SK-N-SH (cell line): ENCODE measurements at regions not wholly inside any gene's neighbourhood (a gene's known extent, or its start where the extent isn't known, plus 50 kb on each side); places are given as distances from the start of the nearest gene placed in this dataset.

ENCODE experiments used
- CTCF ChIA-PET: fragments of 300-600, 350-600 bp; formaldehyde crosslinking; extraction: SDS; loops from one replicate; lab custom pipeline; 2021; lab: Yijun Ruan, JAX
- POLR2A ChIA-PET: fragments of 350-600 bp; sonication (Branson Sonifier 250); formaldehyde crosslinking; extraction: SDS; loops from one replicate; lab custom pipeline; 2020; ENCODE audit warnings: antibody characterized with exemption, inconsistent platforms; lab: Yijun Ruan, JAX
- DNase-seq: peaks from one replicate; pipeline ENCODE4 v3.0.0; 2012
- H2AFZ ChIP-seq: fragments of 200-600 bp; sonication (generic); 2 replicates; pipeline ENCODE4 v1.8.1; 2016; ENCODE audit warnings: antibody characterized with exemption, mild to moderate bottlenecking, low read depth
- H3F3A ChIP-seq: fragments of 200-600 bp; sonication (generic); replicated peaks from 2 replicates; pipeline ENCODE3; 2016; ENCODE audit warnings: antibody characterized with exemption, mild to moderate bottlenecking; ENCODE audit not compliant: insufficient read depth
- H3K27ac ChIP-seq, 2 experiments: fragments of 200-500 bp in 1 of 2; fragments of 200-600 bp in 1 of 2; sonication (Bioruptor generic) in 1 of 2; sonication (generic), shearing (Covaris generic) in 1 of 2; 2 replicates each; pipeline versions ENCODE4 v1.5.1 to v1.6.1; 2014 to 2016; ENCODE audit warnings: low read depth in 2 of 2, inconsistent platforms in 1 of 2, low read length in 1 of 2, mild to moderate bottlenecking in 1 of 2, mixed read lengths in 1 of 2
- H3K27me3 ChIP-seq: fragments of 200-600 bp; sonication (generic), shearing (Covaris generic); 2 replicates; pipeline ENCODE4 v1.6.1; 2016; ENCODE audit warnings: mixed run types; ENCODE audit not compliant: insufficient read depth
- H3K36me3 ChIP-seq, 2 experiments: fragments of 200-500 bp in 1 of 2; fragments of 200-600 bp in 1 of 2; sonication (Bioruptor generic) in 1 of 2; sonication (generic) in 1 of 2; replicated peaks in 1 of 2; 2 replicates each; pipeline versions ENCODE3 to v1.5.1; 2014 to 2016; ENCODE audit warnings: low read length in 1 of 2, mild to moderate bottlenecking in 1 of 2; ENCODE audit not compliant: insufficient read depth in 2 of 2, control insufficient read depth in 1 of 2
- H3K4me1 ChIP-seq, 2 experiments: fragments of 200-500 bp in 1 of 2; fragments of 200-600 bp in 1 of 2; sonication (Bioruptor generic) in 1 of 2; sonication (generic), shearing (Covaris generic) in 1 of 2; 2 replicates each; pipeline versions ENCODE4 v1.5.1 to v1.6.1; 2014 to 2016; ENCODE audit warnings: low read depth in 1 of 2, low read length in 1 of 2, mixed run types in 1 of 2; ENCODE audit not compliant: insufficient read depth in 2 of 2, control insufficient read depth in 1 of 2
- H3K4me2 ChIP-seq: fragments of 200-600 bp; sonication (generic), shearing (Covaris generic); 2 replicates; pipeline ENCODE4 v1.6.1; 2017; ENCODE audit warnings: mixed run types
- H3K4me3 ChIP-seq, 2 experiments: fragments of 200-500 bp in 1 of 2; fragments of 200-600 bp in 1 of 2; sonication (Bioruptor generic) in 1 of 2; sonication (generic), shearing (Covaris generic) in 1 of 2; 2 replicates each; pipeline versions ENCODE4 v1.5.1 to v1.8.1; 2014 to 2016; ENCODE audit warnings: low read depth in 2 of 2, inconsistent platforms in 1 of 2, low read length in 1 of 2, mild to moderate bottlenecking in 1 of 2, mixed read lengths in 1 of 2, moderate library complexity in 1 of 2
- H3K79me2 ChIP-seq: fragments of 200-600 bp; sonication (generic); 2 replicates; pipeline ENCODE4 v1.8.1; 2017; ENCODE audit warnings: mild to moderate bottlenecking; ENCODE audit not compliant: insufficient read depth
- H3K9ac ChIP-seq: fragments of 200-600 bp; sonication (generic); 2 replicates; pipeline ENCODE4 v1.6.1; 2017; ENCODE audit warnings: mixed run types
- H3K9me2 ChIP-seq: fragments of 200-600 bp; sonication (generic); 2 replicates; pipeline ENCODE4 v1.6.1; 2017; ENCODE audit warnings: mixed run types
- H3K9me3 ChIP-seq: fragments of 200-600 bp; sonication (generic); 2 replicates; pipeline ENCODE4 v1.6.1; 2017; ENCODE audit warnings: mixed run types, mild to moderate bottlenecking, moderate library complexity
- H4K20me1 ChIP-seq: fragments of 200-600 bp; sonication (generic); 2 replicates; pipeline ENCODE4 v1.6.1; 2017; ENCODE audit warnings: mild to moderate bottlenecking, mixed run types; ENCODE audit not compliant: insufficient read depth
- CHD2 ChIP-seq: fragments of 150-350 bp; IDR thresholded peaks from 2 replicates; pipeline ENCODE4 v1.6.1; 2018; ENCODE audit warnings: low read length; ENCODE audit not compliant: partially characterized antibody
- FOXJ3 ChIP-seq: sonication (generic); formaldehyde crosslinking; IDR thresholded peaks from 2 replicates; pipeline ENCODE4 v1.5.1; 2020; ENCODE audit warnings: mild to moderate bottlenecking, missing genetic modification reagents
- GATA2 ChIP-seq: sonication (generic); formaldehyde crosslinking; IDR thresholded peaks from 2 replicates; pipeline ENCODE4 v1.5.0; 2020; ENCODE audit warnings: mild to moderate bottlenecking, missing genetic modification reagents
- JUND ChIP-seq: IDR thresholded peaks from 2 replicates; pipeline ENCODE4 v1.4.0; 2012
- MEF2A ChIP-seq: IDR thresholded peaks from 2 replicates; pipeline ENCODE4 v1.4.0; 2012; ENCODE audit warnings: low read depth, borderline replicate concordance
- MXI1 ChIP-seq: IDR thresholded peaks from 2 replicates; pipeline ENCODE4 v1.6.1; 2012; ENCODE audit warnings: mild to moderate bottlenecking, low read depth, low read length, improper control_type of control experiment
- RAD21 ChIP-seq: IDR thresholded peaks from 2 replicates; pipeline ENCODE4 v1.6.1; 2012; ENCODE audit warnings: mild to moderate bottlenecking, low read length
- RCOR1 ChIP-seq: fragments of 150-350 bp; IDR thresholded peaks from 2 replicates; pipeline ENCODE4 v1.6.1; 2017; ENCODE audit warnings: antibody characterized with exemption, low read length
- SIN3A ChIP-seq: IDR thresholded peaks from 2 replicates; pipeline ENCODE4 v1.6.1; 2012; ENCODE audit warnings: low read depth, mild to moderate bottlenecking, low read length, moderate library complexity, borderline replicate concordance
- SMC3 ChIP-seq: IDR thresholded peaks from 2 replicates; pipeline ENCODE4 v1.6.1; 2012; ENCODE audit warnings: low read depth, low read length, improper control_type of control experiment
- USF1 ChIP-seq: IDR thresholded peaks from 2 replicates; pipeline ENCODE4 v1.4.0; 2012; ENCODE audit warnings: low read depth, borderline replicate concordance
- WGBS: methylation state at CpG from one replicate; pipeline ENCODE4 v1.1.6; 2017; ENCODE audit warnings: low lambda C conversion rate; 5-methylcytosine and 5-hydroxymethylcytosine counted together
- TF ChIP-seq, protein P1 (sequence below): fragments of 200-600 bp; sonication (generic); IDR thresholded peaks from 2 replicates; pipeline ENCODE4 v1.6.1; 2017; ENCODE audit warnings: antibody characterized with exemption, mild to moderate bottlenecking, moderate library complexity
- TF ChIP-seq, protein P2 (sequence below): fragments of 150-350 bp; IDR thresholded peaks from 2 replicates; pipeline ENCODE4 v1.6.1; 2017; ENCODE audit warnings: antibody characterized with exemption, low read length, low read depth, borderline replicate concordance

- CTCF ChIA-PET = interaction anchor here (0.5 to 6.5 kb wide), 101 partner anchors 9 to 810 kb away, joined by 3 to 186 read pairs (median 7); partner anchors contain the start of gene MKLN1
- Histone ChIP-seq H3K9me3 (no peaks in the 10 kb centered on the region), H4K20me1 (peaks cover 78% of the 10 kb centered on the region; the same call in 1 of the 2 replicates), H3K27ac (peak overlapping the region; percentile 8 to 100; a peak in 3 of 4 replicates), H3F3A (peaks cover 84% of the 10 kb centered on the region), H3K4me3 (peak overlapping the region in 1 of 2 experiments; percentile 1; a peak in 1 of 4 replicates), H3K79me2 (peaks cover 97% of the 10 kb centered on the region), H3K9me2 (no peaks in the 10 kb centered on the region)
- peak; percentile 43; the same call in 1 of the 2 replicates for TF ChIP-seq SIN3A
- peak; percentile 20; the same call in 1 of the 2 replicates for TF ChIP-seq RAD21
- TF ChIP-seq, protein P1, sequence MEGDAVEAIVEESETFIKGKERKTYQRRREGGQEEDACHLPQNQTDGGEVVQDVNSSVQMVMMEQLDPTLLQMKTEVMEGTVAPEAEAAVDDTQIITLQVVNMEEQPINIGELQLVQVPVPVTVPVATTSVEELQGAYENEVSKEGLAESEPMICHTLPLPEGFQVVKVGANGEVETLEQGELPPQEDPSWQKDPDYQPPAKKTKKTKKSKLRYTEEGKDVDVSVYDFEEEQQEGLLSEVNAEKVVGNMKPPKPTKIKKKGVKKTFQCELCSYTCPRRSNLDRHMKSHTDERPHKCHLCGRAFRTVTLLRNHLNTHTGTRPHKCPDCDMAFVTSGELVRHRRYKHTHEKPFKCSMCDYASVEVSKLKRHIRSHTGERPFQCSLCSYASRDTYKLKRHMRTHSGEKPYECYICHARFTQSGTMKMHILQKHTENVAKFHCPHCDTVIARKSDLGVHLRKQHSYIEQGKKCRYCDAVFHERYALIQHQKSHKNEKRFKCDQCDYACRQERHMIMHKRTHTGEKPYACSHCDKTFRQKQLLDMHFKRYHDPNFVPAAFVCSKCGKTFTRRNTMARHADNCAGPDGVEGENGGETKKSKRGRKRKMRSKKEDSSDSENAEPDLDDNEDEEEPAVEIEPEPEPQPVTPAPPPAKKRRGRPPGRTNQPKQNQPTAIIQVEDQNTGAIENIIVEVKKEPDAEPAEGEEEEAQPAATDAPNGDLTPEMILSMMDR = peak; percentile 66
- no peak for TF ChIP-seq FOXJ3 (CRISPR knock-in tag)
- TF ChIP-seq, all 33 proteins: peak for 3
- no peak for DNase-seq
- Histone ChIP-seq H3K4me2 (no peak overlapping the region; the same call in 1 of the 2 replicates), H3K4me1 (peaks cover 10 to 60% of the 10 kb centered on the region in 2 experiments), H3K9ac (peak overlapping the region; percentile 2; the same call in 1 of the 2 replicates), H3K27me3 (no peaks in the 10 kb centered on the region), H3K36me3 (peaks cover 44 to 60% of the 10 kb centered on the region in 2 experiments), H2AFZ (no peak overlapping the region)
- POLR2A ChIA-PET = no interaction called here
- WGBS = 77% methylated on average over 13 of the region's 13 CpGs
These were observed 162.3 kb upstream of the KLF14 start for GRCh38 chr7:130896051-130896881.

- POLR2A ChIA-PET = no interaction called here
- peak; percentile 86 for DNase-seq
- peaks cover 9 to 68% of the 10 kb centered on the region in 2 experiments for H3K4me1 ChIP-seq
- TF ChIP-seq, protein P1 = peak; percentile 90
- TF ChIP-seq SMC3 (peak; percentile 89), USF1 (peak; percentile 82), RAD21 (peak; percentile 95), SIN3A (0 out of 2 replicates have a peak, but pooled peaks have one; percentile 52), MEF2A (no peak), GATA2 (CRISPR knock-in tag) (no peak), RCOR1 (no peak), CHD2 (no peak), MXI1 (peak; percentile 98), JUND (no peak)
- TF ChIP-seq, protein P2, sequence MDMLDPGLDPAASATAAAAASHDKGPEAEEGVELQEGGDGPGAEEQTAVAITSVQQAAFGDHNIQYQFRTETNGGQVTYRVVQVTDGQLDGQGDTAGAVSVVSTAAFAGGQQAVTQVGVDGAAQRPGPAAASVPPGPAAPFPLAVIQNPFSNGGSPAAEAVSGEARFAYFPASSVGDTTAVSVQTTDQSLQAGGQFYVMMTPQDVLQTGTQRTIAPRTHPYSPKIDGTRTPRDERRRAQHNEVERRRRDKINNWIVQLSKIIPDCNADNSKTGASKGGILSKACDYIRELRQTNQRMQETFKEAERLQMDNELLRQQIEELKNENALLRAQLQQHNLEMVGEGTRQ = 0 out of 2 replicates have a peak, but pooled peaks have one; percentile 19
These were observed 163.0 kb upstream of the KLF14 start for GRCh38 chr7:130896898-130897514.

More at GRCh38 chr7:130896898-130897514, 163.0 kb upstream of the KLF14 start:
- Histone ChIP-seq H3K27ac (peak overlapping the region; percentile 9 to 100; a peak in 3 of 4 replicates), H3K36me3 (peaks cover 47 to 66% of the 10 kb centered on the region in 2 experiments), H3K27me3 (no peaks in the 10 kb centered on the region), H3K9ac (peak overlapping the region; percentile 2; the same call in 1 of the 2 replicates), H3K9me2 (no peaks in the 10 kb centered on the region), H3K9me3 (no peaks in the 10 kb centered on the region), H3K4me2 (no peak overlapping the region), H2AFZ (no peak overlapping the region), H3K4me3 (peak overlapping the region in 1 of 2 experiments; percentile 1; a peak in 1 of 4 replicates), H4K20me1 (peaks cover 84% of the 10 kb centered on the region; the same call in 1 of the 2 replicates), H3F3A (peaks cover 87% of the 10 kb centered on the region), H3K79me2 (peaks cover 99% of the 10 kb centered on the region)
- 45% methylated on average over 22 of the region's 22 CpGs for WGBS
- CTCF ChIA-PET = interaction anchor here (0.5 to 6.5 kb wide), 112 partner anchors 9 to 824 kb away, joined by 3 to 186 read pairs (median 5); partner anchors contain the start of gene MKLN1
